HG02870 (cell line): ENCODE measurements at regions not wholly inside any gene's neighbourhood (a gene's known extent, or its start where the extent isn't known, plus 50 kb on each side); places are given as distances from the start of the nearest gene placed in this dataset.

Experiments used
- ATAC-seq: cut with Tn5 transposase; IDR thresholded peaks from one replicate; pipeline ENCODE4 v1.9.1; 2021; ENCODE audit warnings: mild to moderate bottlenecking, moderate library complexity; ENCODE audit not compliant: unreplicated experiment

DNA sequence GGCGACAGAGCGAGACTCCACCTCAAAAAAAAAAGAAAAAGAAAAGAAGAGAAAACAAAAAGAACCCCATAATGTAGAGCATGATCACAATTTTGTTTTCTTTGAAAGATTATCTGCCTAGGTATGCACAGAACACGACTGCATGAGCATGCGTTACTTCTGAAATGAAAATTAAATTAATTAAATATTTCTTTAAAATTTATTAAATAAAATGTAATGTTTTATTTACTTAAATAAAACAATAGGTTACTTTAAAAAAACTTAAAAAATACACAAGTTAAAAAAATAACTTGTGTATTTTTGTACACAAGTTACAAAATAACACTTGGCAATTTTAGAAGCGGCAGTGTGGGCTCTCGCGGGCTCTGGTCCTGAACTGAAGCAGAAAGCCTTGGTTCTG, 107.8 kb downstream of the TFAP2A start:
- ATAC-seq: no peak

DNA sequence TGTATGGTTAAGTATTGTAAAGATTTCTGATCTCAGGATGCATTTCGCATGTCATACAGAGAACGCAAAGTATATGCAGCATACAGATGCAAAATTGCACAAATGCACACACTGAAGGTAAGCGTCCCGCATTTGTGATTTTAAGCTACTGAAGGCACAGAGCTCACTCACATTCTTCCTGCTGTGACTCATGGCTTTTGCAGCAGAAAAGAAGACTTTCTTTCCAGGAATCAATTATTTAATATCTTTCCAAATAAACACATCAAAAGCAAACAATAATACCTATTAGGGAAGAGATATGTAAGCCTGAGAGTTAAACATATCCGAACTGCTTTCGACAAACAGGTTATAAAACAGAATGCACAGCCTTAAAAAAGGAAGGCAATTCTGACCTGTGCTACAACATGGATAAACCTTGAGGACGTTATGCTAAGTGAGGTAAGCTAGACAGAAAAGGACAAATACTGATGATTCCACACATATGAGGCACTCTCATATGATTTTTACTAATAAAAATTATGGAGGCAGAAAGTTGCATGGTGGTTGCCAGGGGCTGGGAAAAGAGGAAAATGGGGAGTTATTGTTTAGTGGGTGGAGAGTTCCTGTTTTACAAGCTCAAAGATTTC, 109.0 kb downstream of the TFAP2A start:
- ATAC-seq: no peak

- no peak for ATAC-seq
These were observed 111.0 kb downstream of the TFAP2A start for GRCh38 chr6:10303608-10304506.

DNA sequence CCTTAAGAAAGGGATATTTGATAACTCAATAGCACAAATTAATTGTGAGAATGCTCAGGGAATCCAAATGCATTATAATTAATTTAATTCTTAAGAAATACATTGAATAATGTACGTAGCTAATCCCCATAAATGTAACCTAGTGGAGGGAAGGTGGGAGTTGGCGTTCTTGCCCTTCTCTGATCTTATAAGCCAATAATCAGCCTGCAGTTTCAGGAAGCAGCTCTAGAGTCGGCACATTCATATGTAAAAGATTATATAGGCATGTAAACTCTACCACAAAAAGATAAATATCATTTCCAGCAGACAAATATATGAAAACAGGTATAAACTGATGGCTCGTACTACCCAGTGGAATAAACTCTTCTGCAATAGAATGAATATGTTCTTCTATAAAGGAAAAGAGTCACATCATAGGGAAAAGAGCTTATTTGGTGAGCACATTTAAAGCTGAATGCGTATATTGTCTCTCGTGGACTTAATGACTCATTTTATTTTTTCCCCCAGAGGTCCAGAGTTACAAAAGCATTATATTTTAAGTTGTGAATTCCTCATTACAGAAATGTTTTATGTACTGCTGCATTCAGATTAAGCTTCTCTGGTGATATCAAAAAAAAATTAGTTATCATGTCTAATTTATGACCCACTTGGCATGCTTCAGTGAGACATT, 112.2 kb downstream of the TFAP2A start:
- ATAC-seq: no peak

- no peak for ATAC-seq
These were observed 114.8 kb downstream of the TFAP2A start for GRCh38 chr6:10300071-10300470.

DNA sequence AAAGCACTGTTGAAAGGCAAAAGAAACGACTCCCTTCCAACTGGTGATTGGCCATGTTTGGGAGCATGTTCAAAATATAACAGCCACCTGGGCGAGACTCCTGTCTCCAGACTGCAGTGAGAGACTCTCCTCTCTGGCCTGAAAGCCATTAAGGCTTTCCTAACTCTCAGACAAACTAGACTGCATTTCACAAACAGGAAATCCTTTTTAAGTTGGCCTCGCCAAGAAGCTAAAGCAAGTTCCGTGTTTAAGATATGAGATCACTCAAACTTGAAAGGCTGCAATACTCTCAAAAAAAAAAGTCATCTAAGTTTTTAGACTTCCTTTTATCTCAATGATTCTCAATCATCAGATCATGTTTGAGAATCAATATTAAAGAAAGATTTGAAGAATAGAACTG, 117.0 kb downstream of the TFAP2A start:
- no peak for ATAC-seq

DNA sequence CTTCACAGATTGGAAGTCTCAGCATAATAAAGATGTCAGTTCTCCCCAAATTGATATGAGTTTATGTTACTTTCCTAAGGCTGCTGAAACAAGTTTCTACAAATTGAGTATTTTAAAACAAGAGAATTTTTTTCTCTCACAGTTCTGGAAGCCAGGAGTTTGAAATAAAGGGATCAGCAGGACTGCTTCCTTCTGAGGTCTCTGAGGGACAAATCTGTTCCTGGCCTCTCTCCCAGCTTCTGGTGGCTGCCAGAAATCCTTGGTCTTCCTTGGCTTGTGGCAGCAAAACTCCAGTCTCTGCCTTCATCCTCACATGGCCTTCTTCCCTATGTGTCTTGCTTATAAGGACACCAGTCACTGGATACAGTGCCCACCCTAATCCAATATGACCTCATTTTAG, 136.1 kb downstream of the TFAP2A start:
- no peak for ATAC-seq

DNA sequence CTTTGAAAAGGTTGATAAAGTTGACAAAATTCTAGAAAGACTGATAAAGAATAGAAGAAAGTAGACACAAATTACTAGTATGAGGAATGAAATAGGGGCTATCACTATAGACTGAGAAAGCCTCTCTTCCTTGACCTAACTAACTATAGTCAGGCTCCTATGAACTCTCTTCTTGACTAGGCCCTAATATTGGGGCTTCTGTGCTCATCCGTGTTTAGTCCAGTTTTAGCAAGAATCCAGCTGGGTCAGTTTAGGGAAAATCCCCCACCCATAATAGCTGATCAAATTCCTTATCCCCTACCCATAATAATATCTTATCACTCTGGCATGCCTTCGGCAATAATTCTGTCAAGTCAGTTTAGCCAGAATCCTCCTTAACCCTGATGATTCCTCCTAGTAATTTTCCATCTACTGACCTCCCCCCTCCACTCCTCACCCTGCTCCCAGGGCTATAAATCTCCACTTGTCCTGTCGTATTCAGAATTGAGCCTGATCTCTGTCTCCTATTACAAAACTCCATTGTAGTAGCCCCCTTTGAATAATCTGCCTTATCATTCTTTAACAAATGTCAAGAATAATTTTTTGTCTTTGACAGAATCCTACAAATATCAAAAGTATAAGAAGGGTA, 138.1 kb downstream of the TFAP2A start:
- ATAC-seq: no peak

- ATAC-seq: no peak
These were observed 138.8 kb downstream of the TFAP2A start for GRCh38 chr6:10276106-10276505.

GRCh38 chr6:10272591-10272990, 142.3 kb downstream of the TFAP2A start:
- no peak for ATAC-seq

DNA sequence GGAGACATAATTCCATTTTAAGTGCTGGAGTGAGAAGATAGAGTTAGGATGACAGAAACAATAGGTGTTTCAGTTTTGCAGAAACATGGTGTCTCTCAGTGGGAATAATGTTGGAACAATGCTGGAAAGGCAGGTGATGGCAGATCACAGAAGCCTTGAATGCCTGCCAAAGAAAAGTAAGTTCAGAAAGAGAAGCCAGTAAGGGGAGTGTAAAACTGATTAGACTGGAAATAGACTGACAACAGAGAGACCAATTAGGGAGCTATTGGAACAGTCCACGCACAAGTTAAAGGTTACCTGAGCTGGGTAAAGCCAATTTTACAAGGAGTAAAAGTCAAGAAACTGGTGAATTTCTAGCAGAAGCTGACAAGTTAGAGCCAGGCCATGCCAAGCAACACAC, 142.9 kb downstream of the TFAP2A start:
- ATAC-seq: no peak

DNA sequence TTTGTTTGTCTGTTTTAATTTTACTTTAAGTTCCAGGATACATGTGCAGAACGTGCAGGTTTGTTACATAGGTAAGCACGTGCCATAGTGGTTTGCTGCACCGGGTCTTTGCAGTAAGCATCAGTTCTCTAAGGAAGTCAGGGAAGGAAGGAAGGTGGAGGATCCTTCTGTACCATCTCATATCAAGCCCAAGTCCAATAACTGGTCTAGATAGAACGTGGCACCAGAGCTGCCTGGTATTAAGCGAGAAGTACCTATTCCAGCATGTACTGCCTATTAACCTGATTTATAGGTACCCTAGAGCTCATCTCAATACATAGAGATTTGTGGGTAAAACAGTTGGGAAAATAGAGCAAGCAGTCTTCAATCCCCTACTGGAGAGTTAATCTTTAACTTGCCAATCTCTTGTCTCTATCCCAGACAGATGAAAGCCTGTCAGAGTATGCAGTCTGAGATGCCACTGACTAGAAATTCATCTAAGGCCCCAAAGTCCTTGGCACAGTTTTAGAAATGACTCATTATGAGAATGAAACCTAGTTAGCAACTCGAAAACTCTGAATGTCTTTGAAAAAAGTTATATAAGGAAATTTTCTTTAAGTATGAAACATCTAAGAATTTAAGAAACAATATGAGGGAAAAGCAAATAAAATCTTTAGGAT, 144.9 kb downstream of the TFAP2A start:
- no peak for ATAC-seq

DNA sequence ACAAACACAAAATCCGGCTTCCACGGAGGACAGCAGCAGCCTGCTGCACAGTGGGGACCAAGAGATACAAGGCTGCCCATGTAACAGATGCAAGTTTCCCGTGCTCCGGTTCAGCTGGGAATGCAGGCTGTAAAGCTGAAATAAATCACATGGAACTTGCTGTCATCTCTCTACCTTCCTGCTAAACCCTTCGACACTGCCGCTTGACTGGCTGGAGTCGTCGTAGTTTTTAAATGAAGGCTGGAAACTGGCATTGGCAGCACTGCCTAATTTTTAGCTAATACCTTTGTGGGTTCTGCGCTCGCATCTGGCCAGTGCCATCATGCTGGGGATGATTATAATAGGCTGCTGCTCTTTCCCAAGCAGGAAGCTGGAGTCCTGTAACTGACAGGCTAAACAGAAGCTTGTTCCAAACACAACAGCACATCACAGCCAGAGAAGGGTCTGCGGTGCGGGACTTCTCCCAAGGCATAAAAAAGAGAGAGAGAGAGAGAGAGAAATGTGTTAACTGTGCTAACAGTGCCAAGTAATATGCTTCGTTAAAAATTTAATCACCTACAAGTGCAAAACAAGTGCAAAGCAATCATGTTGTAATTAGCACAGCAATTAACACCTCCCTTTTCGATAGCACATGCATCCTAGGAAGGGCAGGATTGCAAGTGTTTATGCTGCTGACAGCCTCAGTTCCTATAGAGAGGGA, 146.1 kb downstream of the TFAP2A start:
- ATAC-seq: no peak

GRCh38 chr6:10268111-10268510, 146.8 kb downstream of the TFAP2A start:
- ATAC-seq: no peak

DNA sequence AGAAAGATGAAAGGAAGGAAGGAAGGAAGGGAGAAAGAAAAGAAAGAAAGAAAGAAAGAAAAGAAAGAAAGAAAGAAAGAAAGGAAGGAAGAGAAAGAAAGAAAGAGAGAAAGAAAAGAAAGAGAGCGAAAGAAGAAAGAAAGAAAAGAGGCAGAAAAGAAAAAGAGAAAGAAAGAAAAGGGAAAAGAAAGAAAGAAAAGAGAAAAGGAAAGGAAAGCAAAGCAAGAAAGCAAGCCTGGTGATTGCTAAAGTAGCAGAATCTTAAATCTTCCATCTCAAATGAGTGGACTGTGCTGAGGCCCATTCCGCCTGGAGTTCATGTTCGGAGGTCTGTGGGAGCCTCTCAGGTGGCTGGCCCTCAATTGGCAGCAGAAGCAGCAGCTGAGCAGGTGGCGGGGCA, 148.4 kb downstream of the TFAP2A start:
- no peak for ATAC-seq

DNA sequence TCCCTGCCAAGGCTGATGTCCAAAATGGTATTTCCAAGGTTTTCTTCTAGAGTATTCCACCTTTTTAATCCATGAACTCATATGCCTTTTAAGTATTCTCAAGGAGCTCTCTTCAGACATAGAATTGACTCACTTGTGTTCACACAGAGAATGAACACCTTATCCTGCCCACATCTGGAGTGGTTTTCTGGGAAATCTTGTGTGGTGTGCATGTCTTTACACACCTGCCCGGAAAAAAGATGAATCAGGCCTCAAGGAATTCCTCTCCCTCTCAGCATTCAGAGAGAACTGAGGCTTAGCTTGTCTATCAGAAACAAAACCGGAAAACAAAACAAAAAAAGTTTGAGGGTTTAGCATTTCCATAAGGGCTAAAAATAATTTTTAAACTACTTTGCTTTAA, 148.8 kb downstream of the TFAP2A start:
- ATAC-seq: no peak

GRCh38 chr6:10262505-10262904, 152.4 kb downstream of the TFAP2A start:
- ATAC-seq: no peak

- no peak for ATAC-seq
These were observed 155.2 kb downstream of the TFAP2A start for GRCh38 chr6:10259671-10260070.

DNA sequence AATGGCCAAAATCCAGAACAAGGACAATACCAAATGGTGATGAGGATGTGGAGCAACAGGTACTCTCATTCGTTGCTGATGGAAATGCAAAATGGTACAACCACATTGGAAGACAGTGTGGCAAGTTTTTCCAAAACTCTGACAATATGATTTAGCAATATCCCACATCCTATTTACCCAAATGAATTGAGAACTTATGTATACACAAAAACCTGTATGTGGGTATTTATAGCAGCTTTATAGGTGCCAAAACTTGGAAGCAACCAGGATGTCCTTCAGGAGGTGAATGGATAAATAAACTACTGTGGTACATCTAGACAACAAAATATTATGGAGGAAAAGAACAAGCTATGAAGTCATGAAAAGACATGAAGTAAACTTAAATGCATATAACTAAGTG, 156.5 kb downstream of the TFAP2A start:
- no peak for ATAC-seq

GRCh38 chr6:10256113-10256690, 158.7 kb downstream of the TFAP2A start:
- peak; percentile 62 for ATAC-seq
